HG02623 (cell line): ENCODE measurements at regions not wholly inside any gene's neighbourhood (a gene's known extent, or its start where the extent isn't known, plus 50 kb on each side); places are given as distances from the start of the nearest gene placed in this dataset.

Source experiments
- ATAC-seq: cut with Tn5 transposase; IDR thresholded peaks from one replicate; pipeline ENCODE4 v1.9.1; 2021; ENCODE audit warnings: moderate library complexity; ENCODE audit not compliant: unreplicated experiment

DNA sequence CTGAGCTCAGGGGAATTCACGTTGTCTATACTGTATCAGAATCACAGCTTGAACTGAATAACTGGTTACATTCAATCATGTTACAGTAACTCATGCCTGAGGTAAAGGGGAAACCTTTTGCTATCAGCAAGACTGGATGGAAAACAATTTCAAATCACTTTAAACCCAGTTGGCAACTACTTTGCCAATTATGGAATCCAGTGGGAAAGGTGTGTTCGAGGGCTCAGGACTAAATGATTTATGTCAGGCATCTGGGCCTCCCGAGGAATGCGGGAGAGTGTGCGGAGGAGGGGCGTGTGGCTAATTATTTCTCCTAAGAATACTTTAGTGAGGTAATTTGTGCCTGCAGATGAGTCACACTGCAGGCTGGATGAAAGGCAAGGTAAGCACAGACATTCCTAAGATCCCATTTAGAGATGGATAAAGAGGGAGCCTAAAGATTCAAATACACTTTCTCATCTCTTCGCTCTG is 100.1 kb downstream of the HRH4 start:
- ATAC-seq: no peak

DNA sequence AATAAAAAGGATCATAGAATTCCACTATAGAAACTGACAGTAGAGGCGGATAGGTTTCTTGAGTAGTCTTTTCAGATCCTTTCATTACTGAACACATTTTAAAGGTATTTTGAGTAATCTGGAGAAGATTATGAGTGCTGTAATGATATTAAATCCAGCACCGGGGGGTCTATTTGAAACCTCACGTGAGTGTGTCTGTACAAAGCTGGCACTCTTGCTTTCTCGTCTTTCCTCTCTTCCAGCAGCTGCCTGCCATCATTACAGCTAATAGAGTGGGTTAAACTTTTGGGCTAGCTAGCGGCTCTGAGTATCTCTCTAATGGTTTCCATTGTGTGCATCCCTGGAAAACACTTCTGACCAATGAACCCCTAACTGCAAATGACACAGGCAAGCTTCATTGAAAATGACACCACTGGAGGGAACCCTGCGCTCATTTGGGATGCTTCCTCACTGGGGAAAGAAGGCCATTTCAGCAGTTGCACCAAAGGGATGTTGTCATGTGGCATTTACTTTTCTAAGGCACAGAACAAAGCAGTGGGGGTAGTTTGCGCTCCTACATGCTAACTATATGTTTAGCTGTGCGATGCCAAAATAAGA is 101.0 kb downstream of the HRH4 start:
- ATAC-seq: no peak

DNA sequence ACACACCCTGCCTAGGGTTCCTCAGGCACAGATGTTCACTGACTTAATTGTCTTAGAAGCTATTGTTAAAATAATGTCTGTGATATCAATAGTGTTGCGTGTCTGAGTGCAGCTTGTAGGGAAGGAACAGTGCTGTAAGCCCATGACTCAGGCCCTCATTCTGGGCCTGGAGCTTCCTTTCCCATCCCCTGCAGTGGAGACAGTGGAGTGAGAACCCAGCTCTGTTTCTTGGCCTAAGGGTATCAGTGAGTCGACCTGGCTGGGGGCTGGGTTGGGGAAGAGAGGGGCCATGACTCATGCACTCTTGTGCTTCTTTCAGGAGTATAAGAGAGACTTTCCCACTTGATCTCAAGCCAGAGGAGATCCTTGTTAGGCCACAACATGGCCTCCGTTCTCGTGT is 106.8 kb downstream of the HRH4 start:
- no peak for ATAC-seq

DNA sequence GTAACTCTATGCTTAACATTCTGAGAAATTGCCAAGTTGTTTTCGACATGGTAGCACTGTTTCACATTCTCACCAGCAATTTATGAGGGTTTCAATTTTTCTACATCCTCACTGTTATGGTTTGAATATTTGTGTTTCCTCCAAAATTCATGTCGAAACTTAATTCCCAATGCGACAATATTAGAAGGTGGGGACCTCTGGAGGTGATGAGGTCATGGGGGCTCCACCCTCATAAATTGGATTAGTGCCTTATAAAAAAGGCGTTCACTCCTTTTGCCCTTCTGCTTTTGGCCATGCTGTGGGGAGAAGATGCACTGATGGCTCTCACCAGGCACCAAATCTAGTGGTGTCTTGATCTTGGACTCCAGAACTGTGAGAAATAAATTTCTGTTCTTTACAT is 110.3 kb downstream of the HRH4 start:
- ATAC-seq: no peak

DNA sequence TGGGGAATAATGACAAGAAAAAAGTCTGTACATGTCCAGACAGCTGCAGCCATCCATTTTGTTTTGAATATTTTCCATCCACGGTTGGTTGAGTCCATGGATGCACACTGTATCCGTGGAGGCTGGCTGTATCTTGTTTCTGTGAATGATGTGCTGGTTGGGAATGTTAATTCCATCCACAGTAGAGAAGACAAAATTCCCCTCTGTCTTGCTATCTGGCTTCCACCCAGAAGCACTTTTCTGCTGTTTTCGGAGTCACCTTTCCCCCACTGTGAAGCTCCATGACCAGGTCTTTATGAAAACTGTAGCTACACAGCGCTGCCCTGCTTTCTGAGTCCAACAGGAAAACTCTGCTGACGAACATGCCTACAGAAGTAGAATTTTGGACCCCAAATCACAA is 122.3 kb downstream of the HRH4 start:
- no peak for ATAC-seq

DNA sequence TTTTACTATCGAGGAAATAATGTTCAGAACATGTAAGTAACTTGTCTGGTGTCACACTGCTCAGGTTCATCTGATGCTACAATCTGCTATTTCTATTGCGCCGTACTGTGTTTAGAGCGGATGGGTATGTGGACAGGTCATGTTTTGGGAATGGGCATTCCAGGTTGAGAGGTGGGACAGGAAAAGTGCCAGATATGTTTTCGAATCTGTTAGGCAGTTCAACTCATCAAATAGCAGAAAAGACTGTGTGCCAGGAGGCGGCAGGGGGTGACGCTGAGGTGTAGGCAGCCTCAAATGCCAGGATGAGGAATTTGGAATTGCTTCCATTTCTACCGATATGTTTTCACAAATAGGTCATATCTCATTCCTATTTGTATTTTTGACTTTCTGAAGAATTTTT is 123.8 kb downstream of the HRH4 start:
- ATAC-seq: no peak

DNA sequence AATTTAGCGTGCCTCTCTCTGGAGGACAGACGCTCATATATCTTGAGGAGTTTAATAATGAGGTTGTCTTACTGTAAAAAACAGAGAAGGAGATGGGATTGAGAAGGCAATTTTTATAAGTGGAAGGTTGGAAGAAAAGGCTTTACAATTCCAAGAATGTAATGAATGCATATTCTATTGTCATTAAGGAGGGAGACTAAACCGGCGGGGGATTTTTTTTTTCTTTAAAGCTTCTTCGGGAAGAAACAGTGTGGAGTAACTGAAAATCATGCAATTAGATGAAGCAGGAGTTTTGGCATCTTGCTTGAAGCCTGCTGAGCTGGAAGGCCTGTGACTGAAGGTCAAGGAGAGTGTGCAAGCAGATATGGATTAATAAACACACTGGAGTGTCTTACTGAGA is 124.4 kb downstream of the HRH4 start:
- ATAC-seq: no peak

DNA sequence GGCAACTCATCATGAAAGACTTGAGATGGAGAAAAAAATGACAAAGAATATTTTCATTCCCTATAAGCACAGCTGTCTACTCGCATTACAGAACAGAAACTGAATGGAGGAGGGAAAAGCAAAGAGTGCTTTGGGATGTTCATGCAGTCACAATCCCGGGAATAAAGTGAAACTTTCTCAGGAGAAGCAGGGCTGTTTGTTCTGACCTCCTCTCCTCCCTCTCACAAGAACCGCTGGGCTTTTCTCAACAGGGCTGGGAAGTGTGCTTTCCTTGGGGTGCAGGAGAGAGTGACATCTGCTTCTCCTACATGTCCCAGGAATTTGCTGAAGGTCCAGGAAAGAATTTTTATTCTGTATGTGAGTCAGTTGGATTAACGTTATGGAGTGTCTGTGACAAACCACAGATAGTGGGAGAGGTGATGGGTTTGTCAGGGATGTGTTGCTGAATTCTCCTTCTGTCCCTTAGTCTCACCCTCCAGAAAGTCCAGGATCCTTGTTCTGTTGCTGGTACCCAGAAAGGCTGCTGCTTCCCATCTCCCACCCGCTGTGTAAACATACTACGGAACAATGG is 125.6 kb downstream of the HRH4 start:
- no peak for ATAC-seq

DNA sequence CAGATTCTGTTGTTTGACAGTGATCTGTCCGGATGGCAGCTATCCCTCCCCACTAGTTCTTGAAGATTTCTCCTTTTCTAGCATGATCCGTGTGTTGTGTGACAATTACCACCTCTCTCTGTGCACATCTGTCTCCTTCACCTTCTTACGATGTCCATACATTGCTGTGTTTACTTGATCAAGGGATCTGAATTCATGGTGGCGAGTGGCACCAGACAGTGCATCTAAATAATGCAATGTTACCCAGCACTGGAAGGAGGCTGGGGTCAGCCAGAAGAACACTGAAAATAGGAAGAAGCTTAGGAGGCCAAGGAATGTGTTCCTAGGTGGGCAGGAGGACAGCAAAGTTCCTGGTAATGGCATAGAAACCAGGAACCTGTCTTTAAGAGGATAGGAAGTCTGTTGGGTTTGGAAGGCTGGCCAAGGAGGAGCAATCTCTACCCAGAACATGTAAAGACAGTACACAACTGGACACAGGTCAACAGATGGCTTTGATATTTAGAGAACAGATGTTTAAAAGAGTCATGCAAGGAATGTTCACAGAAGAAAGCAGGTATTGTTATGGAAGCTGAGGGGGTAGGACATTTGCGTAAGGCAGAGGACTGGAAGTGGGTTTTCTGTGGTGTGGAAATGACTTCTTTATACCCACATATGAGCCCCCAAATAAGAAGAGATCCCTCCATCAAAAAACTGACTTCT is 126.4 kb downstream of the HRH4 start:
- no peak for ATAC-seq

DNA sequence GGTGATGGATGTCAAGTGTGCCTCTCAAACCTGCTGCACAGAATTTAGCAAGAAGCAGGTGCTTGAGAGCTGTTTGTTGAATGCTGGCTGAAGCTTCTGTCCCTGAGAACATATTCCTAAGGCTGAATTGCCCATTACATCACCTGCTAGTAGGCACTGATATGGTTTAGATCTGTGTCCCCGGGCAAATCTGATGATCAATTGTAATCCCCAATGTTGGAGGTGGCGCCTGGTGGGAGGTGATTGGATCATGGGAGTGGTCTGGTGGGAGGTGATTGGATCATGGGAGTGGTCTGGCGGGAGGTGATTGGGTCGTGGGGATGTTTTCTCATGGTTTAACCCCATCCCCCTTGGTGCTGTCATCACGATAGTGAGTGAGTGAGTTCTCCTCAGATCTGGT is 128.0 kb downstream of the HRH4 start:
- no peak for ATAC-seq

DNA sequence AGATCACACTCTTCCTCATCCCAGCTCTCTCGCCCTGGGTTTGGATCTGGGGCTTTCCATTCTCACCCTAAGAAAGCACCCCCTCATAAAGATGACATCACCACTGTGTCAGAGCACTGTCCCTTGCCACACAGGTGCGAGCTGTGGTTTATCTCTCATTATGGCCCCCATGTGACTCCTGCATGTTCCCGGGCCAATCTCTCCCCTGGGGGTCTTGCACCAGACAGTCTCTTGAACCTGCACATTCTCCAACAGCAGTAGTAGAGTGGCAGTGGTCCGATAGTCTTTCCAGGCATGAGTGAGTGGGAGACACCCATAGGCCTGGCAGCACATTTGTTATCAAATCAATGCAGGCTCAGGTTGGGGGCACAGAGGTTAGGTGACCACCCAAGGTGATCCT is 130.5 kb downstream of the HRH4 start:
- ATAC-seq: no peak

DNA sequence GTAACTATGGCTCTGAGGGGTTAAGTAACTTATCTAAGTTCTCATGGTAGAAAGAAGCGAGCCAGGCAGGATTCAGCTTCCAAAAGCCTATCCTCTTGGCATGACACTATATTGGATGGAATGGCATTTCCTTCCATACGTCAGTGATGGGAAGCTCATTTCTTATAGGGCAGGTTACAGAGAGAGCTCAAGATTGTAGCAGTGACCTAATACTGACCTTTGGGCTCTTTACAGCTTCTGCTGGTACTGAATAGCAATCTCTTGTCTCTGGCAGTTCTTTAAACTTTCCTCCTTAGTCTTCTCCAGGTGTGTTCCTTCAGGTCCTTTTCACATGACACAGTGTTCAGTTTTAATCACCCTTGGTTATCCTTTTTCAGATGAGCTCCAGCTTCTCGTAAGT is 133.0 kb downstream of the HRH4 start:
- no peak for ATAC-seq

DNA sequence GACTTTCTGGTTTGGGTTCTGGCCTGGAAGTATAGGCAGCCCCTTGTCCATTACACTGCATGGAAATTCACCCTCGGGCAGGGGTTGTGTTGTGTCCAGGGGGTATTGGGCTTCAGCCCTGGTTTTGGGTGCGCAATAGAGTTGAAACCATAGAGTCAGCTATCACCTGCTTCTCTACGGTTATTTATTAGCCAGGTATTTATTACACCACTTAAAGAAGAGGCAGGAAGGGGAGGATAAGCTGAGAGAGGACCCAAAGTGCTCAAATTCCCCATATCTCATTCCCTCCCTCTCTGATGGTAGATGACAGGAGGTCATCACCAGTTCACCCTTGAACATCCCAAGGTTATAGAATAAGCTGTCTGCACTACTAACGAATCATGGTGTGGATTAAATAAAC is 133.4 kb downstream of the HRH4 start:
- no peak for ATAC-seq

DNA sequence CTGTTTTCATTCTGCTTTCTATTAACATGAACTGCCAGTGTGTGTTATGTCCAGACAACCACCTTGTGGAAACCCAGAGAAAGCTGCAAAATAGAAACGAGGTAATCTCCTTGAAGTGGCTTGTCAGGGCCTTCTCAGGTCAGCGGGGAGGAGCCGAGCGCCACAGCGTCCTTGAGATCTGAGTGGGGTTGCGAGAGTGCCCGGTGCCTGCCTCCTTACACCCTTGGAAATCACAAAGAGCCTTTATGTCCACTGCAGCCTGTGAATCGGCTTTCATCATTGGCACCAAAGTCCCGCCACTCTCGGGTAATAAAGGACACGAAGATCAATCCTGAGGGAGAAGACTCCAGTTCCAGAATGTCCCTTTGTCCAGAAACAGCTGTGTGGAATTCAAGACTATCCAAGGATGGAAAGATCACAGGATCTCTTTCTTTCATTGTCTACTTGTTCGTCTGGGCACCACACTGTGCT is 135.2 kb downstream of the HRH4 start:
- no peak for ATAC-seq

DNA sequence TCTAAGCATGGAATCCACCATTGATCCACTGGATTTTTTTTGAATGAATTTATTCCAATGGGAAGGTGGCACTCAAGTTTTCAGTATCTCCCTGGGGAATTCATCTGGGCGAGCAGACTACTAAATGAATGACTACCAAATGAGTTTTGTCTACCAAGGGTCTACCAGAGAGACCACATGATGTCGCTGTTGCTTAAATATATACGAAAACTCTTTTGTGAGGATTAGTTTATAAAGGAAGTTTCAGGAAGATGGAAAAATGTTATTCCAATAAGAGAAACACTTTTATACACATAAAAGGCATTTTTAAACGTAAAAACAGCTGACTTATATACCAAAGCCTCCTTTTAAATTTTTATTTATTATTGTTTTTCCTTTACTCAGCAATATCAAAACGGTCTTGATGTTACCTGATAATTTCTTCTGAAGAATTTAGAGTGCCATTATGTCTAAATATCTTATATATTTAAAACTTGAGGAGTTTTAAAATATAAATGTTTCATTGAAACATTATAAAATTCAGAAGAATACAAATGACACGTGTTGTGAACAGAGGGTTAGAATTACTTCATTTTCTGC is 139.7 kb downstream of the HRH4 start:
- ATAC-seq: no peak

DNA sequence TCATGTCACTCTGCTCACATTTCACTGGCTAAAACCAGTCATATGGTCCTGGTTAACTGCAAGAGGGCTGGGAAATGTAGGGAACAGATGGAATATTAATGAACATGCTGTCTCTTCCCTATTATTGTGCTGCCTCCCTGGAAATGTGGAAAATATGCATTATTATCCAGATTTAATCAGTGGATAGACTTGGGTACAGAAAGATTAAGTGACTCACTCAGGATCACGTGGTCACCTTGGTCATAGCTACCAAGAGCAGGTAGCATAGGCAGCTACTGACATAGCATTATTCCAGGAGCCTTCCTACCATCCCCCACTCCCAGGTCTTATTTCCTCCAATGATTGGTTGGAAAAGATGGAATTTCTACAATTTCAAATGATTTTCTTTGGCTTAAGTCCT is 141.1 kb downstream of the HRH4 start:
- ATAC-seq: no peak

DNA sequence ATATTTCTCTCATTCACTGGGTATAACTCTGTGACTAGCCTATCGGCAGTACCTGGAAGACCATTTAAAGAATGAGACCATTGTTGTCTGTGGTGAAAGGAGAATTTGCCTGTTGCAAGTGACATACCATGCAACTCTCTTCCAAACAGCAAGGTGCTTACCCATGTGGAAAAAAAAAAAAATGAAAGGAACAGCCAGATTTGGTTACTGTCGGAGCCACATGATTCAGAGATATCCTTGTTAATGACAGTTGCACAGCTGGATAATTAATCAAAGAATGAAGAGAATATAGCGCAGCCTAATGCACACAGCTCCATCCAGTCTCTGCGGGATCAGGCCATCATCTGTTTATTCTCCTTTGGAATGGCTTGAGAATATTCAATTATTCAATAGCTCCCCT is 141.8 kb downstream of the HRH4 start:
- no peak for ATAC-seq

DNA sequence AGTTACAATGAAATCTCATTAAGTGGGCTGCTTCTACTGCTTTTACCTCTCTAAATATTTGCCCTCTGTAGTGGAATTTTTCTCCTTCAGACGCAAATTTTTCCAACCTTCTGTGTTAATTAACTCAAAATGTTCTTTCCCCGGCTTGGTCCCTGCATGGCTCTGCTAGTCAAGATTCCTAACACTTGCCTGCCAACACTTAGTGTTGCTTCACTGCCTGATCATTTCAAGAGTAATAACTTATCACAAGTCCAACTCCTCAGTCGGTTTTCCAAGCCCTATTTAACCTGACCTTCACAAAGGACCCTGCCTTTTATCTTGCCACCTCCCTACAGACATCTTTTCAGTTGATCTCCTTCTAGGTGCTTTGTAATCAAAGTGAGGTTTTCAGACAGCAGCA is 142.7 kb downstream of the HRH4 start:
- no peak for ATAC-seq

DNA sequence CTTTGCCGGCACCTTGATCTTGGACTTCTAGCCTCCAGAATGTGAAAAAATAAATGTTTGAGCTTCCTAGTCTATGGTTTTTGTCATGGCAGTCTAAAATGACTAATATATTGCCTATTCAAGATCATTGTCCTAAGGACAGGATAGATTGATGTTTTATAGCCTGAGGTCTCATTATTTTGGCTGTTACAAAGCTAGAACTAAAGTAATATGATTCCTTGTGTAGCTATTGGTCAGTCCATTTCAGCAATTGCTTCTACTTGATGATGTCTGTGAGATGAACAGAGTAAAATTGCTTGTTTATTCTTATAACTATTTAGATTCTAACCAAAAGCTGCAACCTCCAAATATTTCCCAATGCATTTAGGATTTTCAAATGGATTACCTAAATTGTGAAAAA is 145.0 kb downstream of the HRH4 start:
- ATAC-seq: no peak

DNA sequence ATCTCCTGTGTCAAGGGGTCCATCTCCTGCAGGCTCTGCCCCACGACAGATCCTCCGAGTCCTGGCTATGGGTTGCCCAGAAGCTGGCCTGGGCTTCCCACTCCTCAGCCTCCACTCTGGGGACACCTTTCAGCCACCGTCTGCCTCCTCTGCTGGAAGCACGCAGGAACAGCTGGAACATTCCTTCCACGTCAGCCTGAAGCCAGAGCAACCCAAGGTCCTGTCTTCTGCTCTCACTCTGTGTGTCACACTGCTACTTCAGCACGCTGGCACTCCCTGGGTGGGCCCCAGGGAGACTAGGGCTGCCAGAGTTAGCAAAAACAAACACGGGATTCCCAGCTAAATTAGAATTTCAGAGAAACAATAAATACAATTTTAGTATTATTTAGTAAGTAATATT is 148.8 kb downstream of the HRH4 start:
- ATAC-seq: no peak

DNA sequence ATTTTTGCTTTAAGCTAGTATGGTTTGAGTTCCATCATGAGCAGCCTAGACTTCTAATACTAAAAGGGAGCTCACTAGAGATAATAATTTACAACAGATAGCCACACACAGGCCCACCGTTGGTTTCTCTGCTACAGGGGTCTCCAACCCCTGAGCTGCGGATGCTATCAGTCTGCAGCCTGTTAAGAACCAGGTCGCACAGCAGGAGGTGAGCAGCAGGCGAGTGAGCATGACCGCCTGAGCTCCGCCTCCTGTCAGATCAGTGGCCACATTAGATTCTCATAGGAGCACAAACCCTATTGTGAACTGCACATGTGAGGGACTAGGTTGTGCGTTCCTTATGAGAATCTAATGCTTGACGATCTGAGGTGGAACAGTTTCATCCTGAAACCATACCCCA is 150.6 kb downstream of the HRH4 start:
- no peak for ATAC-seq
